ENCODE measurements at regions not wholly inside any gene's neighbourhood (a gene's known extent, or its start where the extent isn't known, plus 50 kb on each side); places are given as distances from the start of the nearest gene placed in this dataset.
"Not testable (repeated sequence)": the region's sequence is repeated elsewhere in the genome, so short reads cannot be mapped to it uniquely, and the experiment has no call there.

GRCh38 chr1:244106837-244107493 lies 55.9 kb downstream of the ZBTB18 start:
- DNase-seq = no peak

- no peak for DNase-seq
These were observed 59.9 kb downstream of the ZBTB18 start for GRCh38 chr1:244111027-244111426.

GRCh38 chr1:244112041-244112440 lies 61.0 kb downstream of the ZBTB18 start:
- no peak for DNase-seq

GRCh38 chr1:244112636-244113035 lies 61.6 kb downstream of the ZBTB18 start:
- no peak for DNase-seq

GRCh38 chr1:244113532-244114320 lies 62.6 kb downstream of the ZBTB18 start:
- DNase-seq = no peak

- DNase-seq = no peak
These were observed 63.8 kb downstream of the ZBTB18 start for GRCh38 chr1:244114892-244115291.

GRCh38 chr1:244116946-244117345 lies 65.9 kb downstream of the ZBTB18 start:
- DNase-seq = no peak

- no peak for DNase-seq
These were observed 67.2 kb downstream of the ZBTB18 start for GRCh38 chr1:244118109-244118761.

GRCh38 chr1:244128591-244129383 lies 77.7 kb downstream of the ZBTB18 start:
- DNase-seq = no peak

GRCh38 chr1:244137276-244137675 lies 86.2 kb downstream of the ZBTB18 start:
- no peak for DNase-seq

GRCh38 chr1:244137725-244138124 lies 86.6 kb downstream of the ZBTB18 start:
- DNase-seq = no peak

GRCh38 chr1:244138399-244138798 lies 87.3 kb downstream of the ZBTB18 start:
- DNase-seq = no peak

- no peak for DNase-seq
These were observed 88.6 kb downstream of the ZBTB18 start for GRCh38 chr1:244139655-244140054.

- no peak for DNase-seq
These were observed 89.3 kb downstream of the ZBTB18 start for GRCh38 chr1:244140420-244140819.

- DNase-seq = no peak
These were observed 93.0 kb downstream of the ZBTB18 start for GRCh38 chr1:244144053-244144452.

- no peak for DNase-seq
These were observed 99.0 kb downstream of the ZBTB18 start for GRCh38 chr1:244150071-244150470.

- DNase-seq = no peak
These were observed 99.6 kb downstream of the ZBTB18 start for GRCh38 chr1:244150665-244151064.

GRCh38 chr1:244151537-244151936 lies 100.5 kb downstream of the ZBTB18 start:
- no peak for DNase-seq

- DNase-seq = no peak
These were observed 103.4 kb downstream of the ZBTB18 start for GRCh38 chr1:244154508-244154871.

GRCh38 chr1:244154872-244155531 lies 103.9 kb downstream of the ZBTB18 start:
- no peak for DNase-seq

- no peak for DNase-seq
These were observed 104.6 kb downstream of the ZBTB18 start for GRCh38 chr1:244155661-244156060.

GRCh38 chr1:244156617-244157016 lies 105.5 kb downstream of the ZBTB18 start:
- DNase-seq = not testable (repeated sequence)
